Fibroblast of lung (primary cell): ENCODE measurements at regions not wholly inside any gene's neighbourhood (a gene's known extent, or its start where the extent isn't known, plus 50 kb on each side); places are given as distances from the start of the nearest gene placed in this dataset.

Experiments
- DNase-seq, 2 donors: peaks; one replicate each; pipeline versions ENCODE4 v3.0.0 to v3.0.0-alpha.2; 2010; ENCODE audit warnings: low read depth in 2 of 2
- H2AFZ ChIP-seq: 2 replicates; pipeline ENCODE4 v1.5.1; 2012; ENCODE audit warnings: low read length, control low read depth, inconsistent platforms
- H3K27ac ChIP-seq: 2 replicates; pipeline ENCODE4 v1.5.1; 2011; ENCODE audit warnings: low read length, control low read depth; ENCODE audit not compliant: insufficient read depth
- H3K27me3 ChIP-seq: 2 replicates; pipeline ENCODE4 v1.5.1; 2011; ENCODE audit warnings: mild to moderate bottlenecking, low read length; ENCODE audit not compliant: control insufficient read depth, insufficient read depth
- H3K36me3 ChIP-seq: 2 replicates; pipeline ENCODE4 v1.5.1; 2011; ENCODE audit warnings: low read length; ENCODE audit not compliant: control insufficient read depth, insufficient read depth
- H3K4me1 ChIP-seq: 2 replicates; pipeline ENCODE4 v1.5.1; 2011; ENCODE audit warnings: low read length; ENCODE audit not compliant: control insufficient read depth, insufficient read depth; ENCODE audit errors: extremely low read depth
- H3K4me2 ChIP-seq: 2 replicates; pipeline ENCODE4 v1.5.1; 2011; ENCODE audit warnings: low read length, control low read depth; ENCODE audit not compliant: insufficient read depth; ENCODE audit errors: extremely low read depth
- H3K4me3 ChIP-seq, 4 experiments: fragments of 200-600 bp in 1 of 4; sonication (generic) in 1 of 4; replicated peaks in 1 of 4; 2 replicates each; pipeline ENCODE4 v1.5.1; 2011 to 2016; ENCODE audit warnings: low read length in 4 of 4, low read depth in 3 of 4, mild to moderate bottlenecking in 3 of 4, control low read depth in 2 of 4, inconsistent platforms in 1 of 4, mixed read lengths in 1 of 4; ENCODE audit not compliant: insufficient read depth in 1 of 4; ENCODE audit errors: control extremely low read depth in 1 of 4
- H3K79me2 ChIP-seq: 2 replicates; pipeline ENCODE4 v1.5.1; 2012; ENCODE audit warnings: mild to moderate bottlenecking, low read length, inconsistent platforms; ENCODE audit not compliant: control insufficient read depth, insufficient read depth
- H3K9ac ChIP-seq: 2 replicates; pipeline ENCODE4 v1.5.1; 2011; ENCODE audit warnings: mild to moderate bottlenecking, low read length, control low read depth; ENCODE audit not compliant: insufficient read depth
- H3K9me3 ChIP-seq: 2 replicates; pipeline ENCODE4 v1.5.1; 2012; ENCODE audit warnings: low read depth, low read length; ENCODE audit not compliant: control insufficient read depth, insufficient read depth
- H4K20me1 ChIP-seq: 2 replicates; pipeline ENCODE4 v1.5.1; 2011; ENCODE audit warnings: low read length; ENCODE audit not compliant: control insufficient read depth, insufficient read depth; ENCODE audit errors: extremely low read depth
- EZH2 ChIP-seq: IDR thresholded peaks from 2 replicates; pipeline ENCODE4 v1.5.1; 2012; ENCODE audit warnings: low read length, control low read depth, mild to moderate bottlenecking; ENCODE audit errors: missing control alignments
- TF ChIP-seq, protein P1 (sequence below), 2 donors: IDR thresholded peaks in 1 of 2; conservative IDR thresholded peaks in 1 of 2; 1 replicate in 1 of 2; 2 replicates in 1 of 2; pipeline ENCODE4 v1.5.1; 2011 to 2012; ENCODE audit warnings: low read length in 2 of 2, control low read depth in 1 of 2, inconsistent platforms in 1 of 2, low read depth in 1 of 2, mild to moderate bottlenecking in 1 of 2

DNA sequence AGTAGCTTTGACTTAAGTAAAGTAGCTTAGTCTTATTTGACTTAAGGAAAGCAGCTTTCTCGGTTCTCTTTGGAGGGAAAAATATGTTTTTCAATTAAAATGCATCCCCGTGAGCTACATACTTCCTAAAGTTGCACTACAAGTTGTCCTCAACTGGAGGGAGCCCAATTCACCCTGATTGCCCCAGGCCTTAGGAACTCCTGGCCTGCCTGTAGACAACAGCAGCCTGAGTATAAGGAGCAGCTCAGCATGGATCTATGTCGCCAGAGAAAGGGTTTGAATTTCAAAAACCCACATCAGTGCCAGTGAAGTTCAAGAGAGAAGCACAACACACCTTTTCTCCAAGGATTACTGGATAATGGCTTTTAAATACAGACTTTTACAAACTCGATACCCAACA, 772.0 kb downstream of the TNS3 start:
- no peak overlapping the region for H3K4me2 ChIP-seq

DNA sequence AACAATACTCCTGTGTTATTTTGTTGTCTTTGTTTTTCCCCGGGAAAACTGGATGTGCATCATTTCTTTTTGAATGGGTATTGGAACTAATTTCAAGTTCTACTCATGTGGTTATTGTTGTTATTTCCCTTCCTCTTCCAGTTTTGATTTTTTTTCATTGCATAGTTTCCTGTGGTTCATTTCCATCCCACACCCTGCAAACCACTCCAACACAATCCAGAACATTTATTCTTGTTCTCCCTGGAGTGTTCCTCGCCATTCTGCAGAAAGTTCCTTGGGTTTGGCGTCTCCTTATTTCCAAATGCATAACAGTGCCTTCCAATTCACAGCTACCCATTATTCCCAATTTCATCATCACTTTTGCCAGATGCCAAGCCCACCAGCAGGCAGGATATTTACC, 775.1 kb downstream of the TNS3 start:
- Histone ChIP-seq H3K36me3 (no peaks in the 10 kb centered on the region), H3K79me2 (no peaks in the 10 kb centered on the region), H3K4me1 (peaks cover 8% of the 10 kb centered on the region), H3K4me3 (no peak overlapping the region), H2AFZ (no peak overlapping the region), H4K20me1 (no peaks in the 10 kb centered on the region), H3K27ac (no peak overlapping the region), H3K9me3 (no peaks in the 10 kb centered on the region), H3K9ac (no peak overlapping the region), H3K4me2 (no peak overlapping the region), H3K27me3 (no peaks in the 10 kb centered on the region)
- DNase-seq: no peak
- TF ChIP-seq, protein P1, sequence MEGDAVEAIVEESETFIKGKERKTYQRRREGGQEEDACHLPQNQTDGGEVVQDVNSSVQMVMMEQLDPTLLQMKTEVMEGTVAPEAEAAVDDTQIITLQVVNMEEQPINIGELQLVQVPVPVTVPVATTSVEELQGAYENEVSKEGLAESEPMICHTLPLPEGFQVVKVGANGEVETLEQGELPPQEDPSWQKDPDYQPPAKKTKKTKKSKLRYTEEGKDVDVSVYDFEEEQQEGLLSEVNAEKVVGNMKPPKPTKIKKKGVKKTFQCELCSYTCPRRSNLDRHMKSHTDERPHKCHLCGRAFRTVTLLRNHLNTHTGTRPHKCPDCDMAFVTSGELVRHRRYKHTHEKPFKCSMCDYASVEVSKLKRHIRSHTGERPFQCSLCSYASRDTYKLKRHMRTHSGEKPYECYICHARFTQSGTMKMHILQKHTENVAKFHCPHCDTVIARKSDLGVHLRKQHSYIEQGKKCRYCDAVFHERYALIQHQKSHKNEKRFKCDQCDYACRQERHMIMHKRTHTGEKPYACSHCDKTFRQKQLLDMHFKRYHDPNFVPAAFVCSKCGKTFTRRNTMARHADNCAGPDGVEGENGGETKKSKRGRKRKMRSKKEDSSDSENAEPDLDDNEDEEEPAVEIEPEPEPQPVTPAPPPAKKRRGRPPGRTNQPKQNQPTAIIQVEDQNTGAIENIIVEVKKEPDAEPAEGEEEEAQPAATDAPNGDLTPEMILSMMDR (conservative IDR thresholded peaks at IDR 0.05 in 1 of 2, IDR thresholded peaks at IDR 0.05 in 1 of 2; ENCODE audit: low read depth in 1 of 2, low read length in 2 of 2): no peak
- no peak for TF ChIP-seq EZH2

More for the DNA sequence above, 772.0 kb downstream of the TNS3 start:
- no peak for TF ChIP-seq EZH2
- TF ChIP-seq, protein P1 (conservative IDR thresholded peaks at IDR 0.05 in 1 of 2, IDR thresholded peaks at IDR 0.05 in 1 of 2; ENCODE audit: low read depth in 1 of 2, low read length in 2 of 2): no peak
- Histone ChIP-seq H3K27me3 (no peaks in the 10 kb centered on the region), H3K36me3 (no peaks in the 10 kb centered on the region), H4K20me1 (no peaks in the 10 kb centered on the region), H3K4me3 (no peak overlapping the region), H3K79me2 (no peaks in the 10 kb centered on the region), H3K9ac (no peak overlapping the region), H3K9me3 (no peaks in the 10 kb centered on the region), H3K27ac (no peak overlapping the region), H2AFZ (no peak overlapping the region), H3K4me1 (peaks cover 10% of the 10 kb centered on the region)
- no peak for DNase-seq

DNA sequence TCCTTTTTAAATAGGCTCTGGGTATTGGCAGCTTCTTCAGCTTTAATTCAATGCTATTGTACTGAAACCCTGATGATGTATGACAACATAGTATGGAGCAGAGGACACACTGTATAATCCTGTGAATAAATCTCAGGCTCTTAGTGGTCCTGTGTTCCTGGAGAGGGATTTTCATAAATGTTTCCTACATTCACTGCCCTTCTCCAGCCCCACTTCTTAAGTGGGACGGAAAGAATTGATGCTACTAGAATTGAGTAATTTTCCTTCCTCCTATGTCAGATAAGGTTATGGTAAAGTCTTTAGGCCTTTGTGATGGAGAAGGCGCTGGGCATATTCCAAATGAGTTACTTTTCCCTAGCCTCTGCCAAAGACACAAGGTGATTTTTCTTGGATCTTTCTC, 779.4 kb downstream of the TNS3 start:
- no peak for TF ChIP-seq EZH2
- TF ChIP-seq, protein P1 (conservative IDR thresholded peaks at IDR 0.05 in 1 of 2, IDR thresholded peaks at IDR 0.05 in 1 of 2; ENCODE audit: low read depth in 1 of 2, low read length in 2 of 2): no peak
- Histone ChIP-seq H2AFZ (no peak overlapping the region), H3K27ac (no peak overlapping the region)

More for the DNA sequence above, 779.4 kb downstream of the TNS3 start:
- no peak for DNase-seq
- Histone ChIP-seq H4K20me1 (no peaks in the 10 kb centered on the region), H3K36me3 (no peaks in the 10 kb centered on the region), H3K4me1 (no peaks in the 10 kb centered on the region), H3K4me2 (no peak overlapping the region), H3K9me3 (no peaks in the 10 kb centered on the region), H3K4me3 (no peak overlapping the region), H3K27me3 (no peaks in the 10 kb centered on the region), H3K9ac (no peak overlapping the region), H3K79me2 (no peaks in the 10 kb centered on the region)
